ENCODE measurements at regions not wholly inside any gene's neighbourhood (a gene's known extent, or its start where the extent isn't known, plus 50 kb on each side); places are given as distances from the start of the nearest gene placed in this dataset.

DNA sequence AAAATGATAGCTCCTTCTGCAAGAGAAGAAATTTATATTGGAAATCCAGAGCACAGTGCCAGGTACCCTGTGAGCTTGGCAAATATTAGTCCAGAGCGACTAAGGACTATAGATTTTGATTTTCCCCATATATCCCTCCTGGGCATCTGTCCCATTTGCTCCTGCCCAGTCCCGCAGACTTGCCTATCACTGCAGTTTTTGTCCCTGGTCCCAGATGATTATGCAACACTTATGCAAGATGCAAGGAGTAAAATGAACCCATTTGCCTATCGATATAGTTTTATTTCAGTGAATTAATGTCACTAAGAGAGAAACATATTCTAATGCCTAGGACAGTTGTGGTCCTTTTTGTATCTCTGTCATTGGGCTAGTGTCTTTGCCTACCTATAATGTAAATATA, 215.9 kb upstream of the BMP4 start:
- no peak overlapping the region for H3K4me3 ChIP-seq
- peaks cover 5 to 25% (median 22%) of the 10 kb centered on the region in 4 donors for H3K4me1 ChIP-seq
- H3K9me3 ChIP-seq, result no peaks in the 10 kb centered on the region
- no peak for DNase-seq (ENCODE audit: extremely low spot score)
- H3K27ac ChIP-seq (replicated peaks in 1 of 4), result no peak overlapping the region
- peaks cover 0 to 7% (median 0%) of the 10 kb centered on the region in 4 donors for H3K27me3 ChIP-seq
- intact Hi-C loops (cut with DNase I), result loop anchor here (10.0 kb wide), 1 partner anchor 218 kb away; the partner anchor contains the start of gene BMP4
- no peaks in the 10 kb centered on the region for H3K36me3 ChIP-seq
- no peak for TF ChIP-seq EP300 (IDR thresholded peaks at IDR 0.05)
- TF ChIP-seq POLR2AphosphoS5 (IDR thresholded peaks at IDR 0.05), result no peak
- no peak for TF ChIP-seq POLR2A (IDR thresholded peaks at IDR 0.05; ENCODE audit: low read depth)
- TF ChIP-seq, protein P1, sequence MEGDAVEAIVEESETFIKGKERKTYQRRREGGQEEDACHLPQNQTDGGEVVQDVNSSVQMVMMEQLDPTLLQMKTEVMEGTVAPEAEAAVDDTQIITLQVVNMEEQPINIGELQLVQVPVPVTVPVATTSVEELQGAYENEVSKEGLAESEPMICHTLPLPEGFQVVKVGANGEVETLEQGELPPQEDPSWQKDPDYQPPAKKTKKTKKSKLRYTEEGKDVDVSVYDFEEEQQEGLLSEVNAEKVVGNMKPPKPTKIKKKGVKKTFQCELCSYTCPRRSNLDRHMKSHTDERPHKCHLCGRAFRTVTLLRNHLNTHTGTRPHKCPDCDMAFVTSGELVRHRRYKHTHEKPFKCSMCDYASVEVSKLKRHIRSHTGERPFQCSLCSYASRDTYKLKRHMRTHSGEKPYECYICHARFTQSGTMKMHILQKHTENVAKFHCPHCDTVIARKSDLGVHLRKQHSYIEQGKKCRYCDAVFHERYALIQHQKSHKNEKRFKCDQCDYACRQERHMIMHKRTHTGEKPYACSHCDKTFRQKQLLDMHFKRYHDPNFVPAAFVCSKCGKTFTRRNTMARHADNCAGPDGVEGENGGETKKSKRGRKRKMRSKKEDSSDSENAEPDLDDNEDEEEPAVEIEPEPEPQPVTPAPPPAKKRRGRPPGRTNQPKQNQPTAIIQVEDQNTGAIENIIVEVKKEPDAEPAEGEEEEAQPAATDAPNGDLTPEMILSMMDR (IDR thresholded peaks at IDR 0.05), result no peak
- 79% methylated on average over 3 of the region's 3 CpGs for WGBS

DNA sequence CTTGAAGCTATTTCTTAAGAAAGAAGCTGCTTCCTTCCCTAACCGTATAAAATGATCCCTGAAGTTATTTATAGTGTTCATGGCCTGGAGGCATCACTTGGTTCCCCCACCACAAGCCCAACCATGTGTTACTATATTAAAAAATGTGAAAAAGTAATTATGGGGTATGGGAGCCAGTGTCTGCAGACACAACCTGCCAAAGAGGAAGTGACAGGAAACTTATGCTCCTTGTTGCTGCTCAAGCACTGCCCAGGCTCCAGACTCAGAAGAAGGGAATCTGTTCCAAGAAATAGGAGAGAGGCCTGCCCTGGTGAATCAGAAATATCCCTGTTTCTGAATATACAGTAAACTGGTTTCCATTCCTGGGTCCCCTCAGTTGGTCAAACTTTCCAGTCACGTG, 217.2 kb upstream of the BMP4 start:
- H3K36me3 ChIP-seq, result no peaks in the 10 kb centered on the region
- peaks cover 5 to 25% (median 22%) of the 10 kb centered on the region in 4 donors for H3K4me1 ChIP-seq
- H3K27me3 ChIP-seq, result peaks cover 0 to 7% (median 0%) of the 10 kb centered on the region in 4 donors
- intact Hi-C loops (cut with DNase I), result loop anchor here (10.0 kb wide), 1 partner anchor 219 kb away; the partner anchor contains the start of gene BMP4
- 56% methylated on average over 2 of the region's 2 CpGs for WGBS
- DNase-seq (ENCODE audit: extremely low spot score), result no peak
- no peak for TF ChIP-seq POLR2AphosphoS5 (IDR thresholded peaks at IDR 0.05)
- TF ChIP-seq EP300 (IDR thresholded peaks at IDR 0.05), result no peak
- TF ChIP-seq, protein P1 (IDR thresholded peaks at IDR 0.05), result no peak
- no peak for TF ChIP-seq POLR2A (IDR thresholded peaks at IDR 0.05; ENCODE audit: low read depth)
- peak overlapping the region in 3 of 4 donors; percentile 14 to 28 (median 25) for H3K27ac ChIP-seq (replicated peaks in 1 of 4)
- H3K4me3 ChIP-seq, result no peak overlapping the region
- no peaks in the 10 kb centered on the region for H3K9me3 ChIP-seq

DNA sequence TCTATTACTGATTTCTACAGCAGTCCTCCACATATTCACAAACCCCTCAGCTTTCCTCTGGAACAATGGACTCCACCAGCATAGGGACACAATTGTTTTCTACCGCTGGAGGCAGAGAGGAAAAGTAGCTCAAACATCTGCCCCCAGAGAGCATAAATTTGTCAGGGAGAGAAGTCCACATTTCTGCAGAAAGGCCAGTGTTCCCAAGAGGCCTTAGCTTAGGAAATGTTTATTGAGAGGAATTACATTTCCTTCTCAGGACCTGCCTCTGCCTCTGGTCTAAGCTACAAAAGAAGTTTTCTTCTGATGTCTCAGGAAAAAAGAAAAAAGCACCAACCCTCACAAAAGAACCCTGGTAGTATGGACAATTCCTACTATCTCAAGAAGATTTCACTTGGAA, 217.8 kb upstream of the BMP4 start:
- H3K27me3 ChIP-seq, result peaks cover 0 to 7% (median 0%) of the 10 kb centered on the region in 4 donors
- H3K4me1 ChIP-seq, result peaks cover 5 to 24% (median 21%) of the 10 kb centered on the region in 4 donors
- DNase-seq (ENCODE audit: extremely low spot score), result no peak
- TF ChIP-seq POLR2A (IDR thresholded peaks at IDR 0.05; ENCODE audit: low read depth) (no peak), POLR2AphosphoS5 (IDR thresholded peaks at IDR 0.05) (no peak), EP300 (IDR thresholded peaks at IDR 0.05) (no peak)
- TF ChIP-seq, protein P1 (IDR thresholded peaks at IDR 0.05), result no peak
- H3K36me3 ChIP-seq, result no peaks in the 10 kb centered on the region
- H3K9me3 ChIP-seq, result no peaks in the 10 kb centered on the region
- intact Hi-C loops (cut with DNase I), result loop anchor here (10.0 kb wide), 1 partner anchor 220 kb away; the partner anchor contains the start of gene BMP4
- H3K4me3 ChIP-seq, result no peak overlapping the region
- 78% methylated on average over 1 of the region's 1 CpG for WGBS
- peak overlapping the region in 1 of 4 donors; percentile 14 for H3K27ac ChIP-seq (replicated peaks in 1 of 4)

DNA sequence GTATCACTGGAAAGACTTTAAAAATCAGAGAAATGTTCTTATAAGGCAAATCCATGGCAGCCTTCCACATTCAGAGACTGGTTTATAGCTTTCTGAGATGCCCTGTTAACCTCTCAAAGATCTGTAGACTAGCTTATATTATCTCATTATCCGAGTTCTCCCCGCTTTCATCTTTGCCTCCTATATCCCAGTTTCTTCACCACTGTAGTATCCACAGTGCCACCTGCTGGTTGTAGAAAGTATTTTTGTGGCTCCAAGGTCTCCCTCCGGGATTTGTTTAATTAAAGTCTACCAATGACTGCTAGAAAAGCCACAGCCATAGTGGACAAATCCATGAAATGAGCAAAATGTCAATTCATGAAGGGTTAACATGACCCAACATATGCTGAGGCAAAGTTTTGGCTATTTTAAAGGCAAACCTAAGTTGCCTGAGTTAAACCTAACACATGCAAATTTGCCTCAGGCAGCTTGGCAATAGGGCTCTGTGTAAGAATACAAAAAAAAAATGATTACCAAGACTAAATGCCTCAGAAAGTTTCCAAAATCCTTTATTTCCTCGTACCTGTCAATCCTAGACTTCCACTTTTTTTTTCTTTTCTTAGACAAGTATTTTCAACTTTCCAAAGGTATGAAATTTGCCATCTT, 218.8 kb upstream of the BMP4 start:
- Histone ChIP-seq H3K9me3 (no peaks in the 10 kb centered on the region), H3K27me3 (peaks cover 0 to 7% (median 0%) of the 10 kb centered on the region in 4 donors), H3K36me3 (no peaks in the 10 kb centered on the region), H3K4me3 (no peak overlapping the region), H3K27ac (replicated peaks in 1 of 4) (no peak overlapping the region), H3K4me1 (peaks cover 5 to 24% (median 15%) of the 10 kb centered on the region in 4 donors)
- intact Hi-C loops (cut with DNase I), result loop anchor here (1.0 to 10.0 kb wide), 2 partner anchors 221 to 635 kb away; partner anchors contain the start of gene BMP4
- DNase-seq (ENCODE audit: extremely low spot score), result no peak
- WGBS, result 7% methylated on average over 4 of the region's 4 CpGs
- TF ChIP-seq EP300 (IDR thresholded peaks at IDR 0.05) (no peak), POLR2A (IDR thresholded peaks at IDR 0.05; ENCODE audit: low read depth) (no peak)
- TF ChIP-seq, protein P1 (IDR thresholded peaks at IDR 0.05), result peak; percentile 82 to 89 (median 83)

Measured in esophagus muscularis mucosa (tissue), 4 donors.